RPMI8226 (cell line): ENCODE measurements at regions not wholly inside any gene's neighbourhood (a gene's known extent, or its start where the extent isn't known, plus 50 kb on each side); places are given as distances from the start of the nearest gene placed in this dataset.
A peak's percentile ranks its signal among the peaks of the same experiment; 100 is the strongest.
"Not testable (repeated sequence)": the region's sequence is repeated elsewhere in the genome, so short reads cannot be mapped to it uniquely, and the experiment has no call there.

Experiments used
- DNase-seq: peaks from one replicate; pipeline ENCODE4 v3.0.0-alpha.2; 2015

DNA sequence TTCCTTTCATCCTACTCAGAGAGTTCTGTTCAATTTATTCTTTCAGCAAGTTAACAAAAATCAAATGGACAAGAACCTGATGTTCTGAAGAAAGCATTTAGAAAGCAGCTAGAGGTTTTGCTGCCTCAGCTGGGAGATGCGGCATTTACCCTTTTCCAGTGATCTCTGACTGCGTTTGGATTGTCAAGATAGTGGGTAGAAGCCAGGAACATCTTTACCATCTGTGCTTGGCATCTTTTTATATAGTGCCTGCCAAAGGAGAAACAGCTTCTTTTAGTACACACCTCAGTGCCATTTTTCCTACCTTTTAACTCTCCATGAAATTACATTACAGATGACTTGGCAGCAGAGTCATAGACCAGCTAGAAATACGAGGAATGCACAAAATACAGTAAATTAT, 680.8 kb downstream of the SLITRK1 start:
- no peak for DNase-seq

DNA sequence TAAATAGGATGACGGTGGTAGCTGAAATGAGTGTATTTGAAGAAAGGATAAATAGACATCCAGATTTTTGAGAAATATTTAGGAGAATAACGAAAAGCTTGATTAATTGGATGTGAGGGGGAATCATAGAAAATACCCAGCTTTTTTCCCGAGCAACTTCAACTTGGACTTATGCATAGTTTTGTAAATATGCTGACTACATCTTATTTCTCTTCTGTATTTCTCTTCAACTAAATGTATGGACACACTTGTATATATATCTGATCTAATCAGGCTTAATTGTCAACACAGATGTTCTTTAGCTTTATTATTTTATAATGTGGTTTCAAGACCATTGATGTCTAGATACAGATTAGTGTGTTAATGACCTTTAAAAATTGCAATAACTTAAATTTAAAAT, 685.0 kb downstream of the SLITRK1 start:
- DNase-seq: no peak

DNA sequence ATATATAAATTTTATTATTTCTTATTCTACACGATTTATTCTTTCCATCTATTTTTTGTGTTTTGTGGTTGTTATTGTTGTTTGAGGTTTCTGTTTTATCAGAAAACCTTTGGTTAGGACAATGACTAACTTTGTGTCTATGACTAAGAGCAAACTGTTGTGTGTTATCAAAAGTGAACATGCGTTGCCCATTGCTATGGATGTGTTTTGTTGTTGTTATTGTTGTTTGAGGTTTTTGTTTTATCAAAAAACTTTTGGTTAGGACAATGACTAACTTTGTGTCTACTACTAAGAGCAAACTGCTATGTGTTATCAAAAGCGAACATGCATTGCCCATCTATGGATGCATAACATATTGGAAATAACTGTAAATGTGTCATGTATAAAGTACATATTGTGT, 692.3 kb downstream of the SLITRK1 start:
- no peak for DNase-seq

DNA sequence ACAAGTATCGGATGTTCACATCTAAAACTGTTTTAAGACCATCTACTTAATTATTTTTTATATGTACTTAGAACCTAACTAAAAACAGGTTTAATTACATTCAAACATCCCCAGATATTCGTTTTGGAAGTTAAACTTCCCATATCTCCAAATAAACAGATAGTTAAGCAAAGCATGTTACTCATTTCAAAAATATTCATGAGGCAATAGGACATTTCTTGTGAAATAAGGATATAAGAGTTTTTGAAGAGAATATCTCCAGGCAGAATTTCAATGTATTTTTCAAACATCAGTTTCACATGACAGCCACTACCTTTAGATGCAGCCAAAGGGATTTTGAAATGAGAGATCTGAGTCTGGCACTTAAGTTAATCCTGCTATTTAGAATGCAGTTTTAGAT, 697.5 kb downstream of the SLITRK1 start:
- no peak for DNase-seq

DNA sequence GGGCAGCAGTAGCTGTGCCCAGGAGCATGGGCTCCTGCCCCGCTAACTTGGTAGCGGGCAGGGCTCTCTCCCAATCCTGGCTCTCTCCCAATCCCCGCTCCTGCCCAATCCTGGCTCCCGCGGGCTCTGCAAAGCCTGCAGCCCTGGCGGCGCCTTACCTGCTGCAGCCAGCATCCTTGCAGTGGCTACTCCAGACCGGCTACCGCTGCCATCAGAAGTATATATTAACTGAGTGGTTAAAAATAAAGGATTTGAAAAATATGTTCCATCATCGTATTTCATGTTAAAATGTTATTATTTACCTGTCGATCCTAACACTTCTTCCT, 698.2 kb downstream of the SLITRK1 start:
- DNase-seq: no peak

DNA sequence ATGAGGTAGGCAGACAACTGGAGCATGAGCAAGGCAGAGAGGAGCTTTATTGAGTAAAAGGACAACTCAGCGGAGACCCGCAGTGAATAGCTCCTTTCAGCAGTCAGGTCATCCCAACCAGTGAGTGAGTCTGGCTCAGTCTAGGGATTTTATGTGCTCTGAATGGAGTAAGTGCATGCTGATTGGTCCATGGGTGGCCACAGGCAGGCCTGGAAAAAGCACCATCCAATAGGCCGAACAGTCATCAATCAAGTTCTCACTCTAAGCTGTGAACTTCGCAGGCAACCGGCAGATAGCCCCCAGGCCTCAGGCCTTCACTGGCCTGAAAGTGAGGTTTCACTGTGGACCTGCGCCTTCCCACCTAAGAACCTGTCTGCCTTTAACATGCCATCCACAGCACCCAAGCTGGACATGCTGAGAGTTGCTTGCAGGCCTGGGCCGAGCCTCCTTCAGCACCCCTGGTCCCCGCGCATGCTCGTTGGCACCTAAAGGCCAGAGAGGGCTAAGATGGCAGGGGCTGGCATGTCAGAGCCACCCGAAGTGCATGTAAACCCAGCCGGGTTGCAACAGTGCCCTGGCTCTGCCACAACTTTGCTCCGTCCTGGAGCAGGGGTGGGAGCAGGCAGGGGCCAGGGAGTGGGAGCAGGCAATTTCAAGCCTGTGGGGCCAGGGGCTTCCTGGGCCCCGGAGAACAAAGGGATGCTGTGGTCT, 698.7 kb downstream of the SLITRK1 start:
- DNase-seq: no peak

DNA sequence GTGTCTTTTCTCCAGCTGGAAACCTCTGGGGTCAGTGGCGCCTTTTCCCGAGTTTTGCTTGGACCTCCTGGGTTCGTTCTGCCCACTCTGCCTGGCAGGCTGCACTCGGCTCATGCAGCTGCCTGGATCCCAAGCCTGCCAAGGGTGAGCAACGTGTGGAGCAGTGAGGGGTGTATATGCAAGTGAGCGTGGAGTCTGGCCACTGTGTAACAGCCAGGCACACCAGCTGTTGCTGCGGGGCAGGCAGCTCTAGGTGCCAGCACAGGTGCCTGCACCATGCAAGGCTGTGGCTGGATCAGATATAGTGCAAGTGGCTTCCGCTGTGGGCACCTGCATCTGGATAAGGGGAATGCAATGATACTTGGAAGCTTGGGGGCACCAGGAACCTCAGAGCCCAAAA, 699.4 kb downstream of the SLITRK1 start:
- DNase-seq: no peak

DNA sequence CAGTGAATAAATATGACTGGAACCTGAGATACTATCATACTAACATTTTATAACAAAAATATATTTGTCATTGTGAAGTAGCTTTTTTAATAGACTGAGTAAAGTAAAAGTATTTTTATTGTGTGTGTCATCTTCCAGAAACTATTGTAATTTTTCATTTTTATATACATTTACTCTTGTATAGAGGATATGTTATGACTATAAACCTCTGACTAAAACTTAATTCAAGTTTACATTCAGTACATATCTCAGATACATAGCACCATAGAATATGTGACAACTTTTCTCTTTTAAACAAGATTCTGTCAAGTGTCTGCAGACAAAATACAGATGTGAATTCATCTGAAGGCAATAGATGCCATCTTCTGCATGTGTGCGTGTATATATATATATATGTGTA, 704.3 kb downstream of the SLITRK1 start:
- DNase-seq: no peak

DNA sequence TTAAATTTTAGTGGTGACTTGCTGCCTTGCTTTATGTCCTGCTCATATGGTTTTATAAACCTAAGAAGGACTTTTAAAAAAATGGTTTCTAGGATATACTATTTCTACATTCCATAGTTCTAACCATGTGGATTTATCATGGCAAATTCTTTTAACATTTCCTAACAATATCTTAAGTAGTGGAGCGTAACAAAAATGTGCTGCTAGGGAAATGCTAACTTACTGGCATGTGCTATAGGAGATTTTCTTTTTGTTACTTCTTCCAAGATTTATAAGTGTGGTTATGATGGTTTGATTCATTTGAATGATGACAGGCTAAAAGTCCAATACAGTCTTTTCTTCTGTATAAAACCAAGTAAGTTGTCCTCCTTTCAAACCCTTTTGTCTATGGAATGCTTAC, 713.7 kb downstream of the SLITRK1 start:
- DNase-seq: no peak

DNA sequence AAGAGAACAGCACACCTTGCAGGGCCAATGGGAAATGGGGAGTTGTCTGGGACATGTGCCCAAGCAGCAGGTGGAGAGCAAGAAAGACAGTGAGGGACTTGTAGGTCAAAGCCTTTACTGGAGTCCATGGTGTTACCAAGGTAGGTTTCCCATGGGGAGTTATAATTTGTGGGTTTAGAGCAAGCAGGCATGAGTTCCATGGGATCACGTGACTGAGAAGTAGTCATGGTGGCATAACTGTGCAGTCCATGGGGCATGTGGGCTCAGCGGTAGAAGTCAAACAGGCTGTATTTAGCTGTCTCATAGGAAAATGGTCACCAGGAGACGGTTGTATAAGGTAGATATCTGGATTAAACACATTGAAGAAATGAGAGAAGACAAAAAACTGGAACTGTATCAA, 715.1 kb downstream of the SLITRK1 start:
- no peak for DNase-seq

DNA sequence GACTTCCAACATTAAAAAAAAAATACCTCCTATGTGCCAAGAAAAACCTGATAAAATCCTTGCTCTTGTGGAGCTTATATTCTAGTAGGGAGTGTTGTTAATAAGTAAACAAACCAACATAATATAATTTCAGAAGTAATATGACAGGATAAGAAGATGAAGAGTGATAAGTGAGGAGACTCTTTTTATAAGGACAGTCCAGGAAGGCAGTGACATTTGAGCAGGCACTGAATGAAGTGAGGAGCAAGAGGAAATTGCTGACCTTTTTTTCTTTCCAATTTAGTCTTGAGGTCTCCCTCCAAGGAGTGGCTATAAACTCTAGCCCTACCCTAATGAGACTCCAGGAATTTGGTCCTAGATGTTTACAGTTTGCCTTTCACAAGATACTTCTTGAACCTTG, 715.7 kb downstream of the SLITRK1 start:
- no peak for DNase-seq

DNA sequence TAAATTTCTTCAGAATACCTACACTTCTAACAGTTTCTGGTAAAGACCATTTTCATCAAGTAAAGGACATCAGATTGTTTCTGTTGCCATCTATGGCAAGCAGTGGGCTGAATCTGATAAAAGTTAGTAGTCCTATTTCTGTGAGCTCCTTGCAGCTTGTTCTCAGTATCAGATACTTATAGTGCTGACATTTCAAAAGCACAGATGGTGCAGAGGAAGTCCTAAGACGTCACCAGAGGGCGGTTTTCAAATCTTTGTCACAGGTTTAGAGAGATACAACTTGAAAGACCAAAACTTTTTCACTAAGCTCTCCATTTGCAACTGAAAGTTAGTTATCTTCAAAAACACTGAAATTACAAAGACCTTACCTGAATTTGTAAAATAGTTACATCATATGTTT, 719.8 kb downstream of the SLITRK1 start:
- peak; percentile 54 for DNase-seq

DNA sequence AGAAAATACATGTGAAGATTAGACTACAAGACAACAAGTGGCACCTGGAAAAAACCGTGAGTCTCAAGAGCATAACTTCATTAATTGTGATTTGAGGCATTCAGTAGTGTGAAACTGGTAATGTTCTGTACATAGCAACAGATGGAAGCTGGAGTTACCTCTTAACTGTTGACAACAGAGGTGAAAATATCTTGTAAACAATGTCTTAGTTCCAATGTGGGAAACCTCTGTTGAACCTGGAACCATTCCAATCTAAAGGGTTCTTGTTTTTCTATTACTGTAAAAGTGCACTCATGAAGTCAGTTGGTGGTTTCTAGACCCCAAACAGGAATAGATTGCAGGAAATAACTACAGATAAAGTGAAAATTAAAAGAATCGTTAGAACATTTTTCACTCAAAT, 728.4 kb downstream of the SLITRK1 start:
- no peak for DNase-seq

DNA sequence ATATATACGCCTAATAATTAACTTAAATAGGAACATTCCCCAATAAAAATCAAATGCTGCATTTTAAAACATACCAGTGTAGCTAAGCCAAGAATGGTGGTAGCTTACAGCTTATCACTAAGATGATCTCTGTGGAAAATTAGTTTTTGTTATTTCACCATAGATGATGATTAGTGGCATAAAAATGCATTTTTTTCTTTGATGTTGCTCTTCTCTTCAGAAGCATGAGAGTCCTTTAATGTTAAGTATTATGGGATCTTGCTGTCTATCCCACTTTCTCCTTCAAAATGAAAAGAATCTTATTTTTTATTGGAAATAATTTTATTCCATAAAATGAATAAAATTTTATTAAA, 731.0 kb downstream of the SLITRK1 start:
- no peak for DNase-seq

DNA sequence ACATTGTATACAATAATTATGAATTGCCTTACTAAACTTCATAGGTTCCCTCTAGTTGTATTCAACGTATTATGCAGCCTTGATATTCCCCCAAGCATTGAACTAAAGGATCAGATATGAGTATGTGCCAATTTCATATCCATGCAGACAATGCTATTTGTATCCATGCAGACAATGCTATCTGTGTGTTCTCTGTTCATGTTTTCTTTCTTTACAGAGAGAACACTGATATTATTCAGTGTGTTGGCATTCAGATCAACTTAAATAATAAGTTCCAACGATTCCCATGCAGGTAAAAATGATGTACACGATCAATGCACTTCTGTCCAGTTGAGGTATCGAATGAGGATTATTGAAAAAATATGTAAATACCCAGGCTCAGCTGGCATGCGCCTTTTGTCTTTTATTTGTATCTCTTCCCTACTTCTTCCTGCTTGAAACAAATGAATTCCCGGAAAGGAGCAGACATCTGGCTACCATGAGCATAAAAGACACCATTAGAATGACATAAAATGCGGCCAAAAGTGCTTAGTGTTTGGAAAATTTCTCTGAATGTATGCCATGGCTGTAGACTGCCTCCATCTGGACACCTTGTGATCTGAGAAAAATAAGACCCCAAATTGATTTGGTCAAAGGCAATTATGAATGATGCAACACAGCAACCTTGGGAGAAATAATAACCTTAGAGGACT, 731.5 kb downstream of the SLITRK1 start:
- no peak for DNase-seq

DNA sequence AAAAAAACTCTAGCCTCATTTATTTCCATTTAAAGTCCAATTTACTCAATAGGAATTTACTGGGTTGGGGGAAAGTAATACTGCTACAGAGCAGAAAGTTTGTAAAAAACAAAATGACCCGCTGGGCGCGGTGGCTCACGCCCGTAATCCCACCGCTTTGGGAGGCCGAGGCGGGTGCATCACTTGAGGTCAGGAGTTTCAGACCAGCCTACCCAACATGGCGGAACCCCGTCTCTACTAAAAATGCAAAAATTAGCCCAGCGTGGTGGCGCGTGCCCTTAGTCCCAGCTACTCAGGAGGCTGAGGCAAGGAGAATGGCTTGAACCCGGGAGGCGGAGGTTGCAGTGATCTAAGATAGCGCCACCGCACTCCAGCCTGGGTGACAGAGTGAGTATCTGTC, 745.6 kb downstream of the SLITRK1 start:
- DNase-seq: no peak

DNA sequence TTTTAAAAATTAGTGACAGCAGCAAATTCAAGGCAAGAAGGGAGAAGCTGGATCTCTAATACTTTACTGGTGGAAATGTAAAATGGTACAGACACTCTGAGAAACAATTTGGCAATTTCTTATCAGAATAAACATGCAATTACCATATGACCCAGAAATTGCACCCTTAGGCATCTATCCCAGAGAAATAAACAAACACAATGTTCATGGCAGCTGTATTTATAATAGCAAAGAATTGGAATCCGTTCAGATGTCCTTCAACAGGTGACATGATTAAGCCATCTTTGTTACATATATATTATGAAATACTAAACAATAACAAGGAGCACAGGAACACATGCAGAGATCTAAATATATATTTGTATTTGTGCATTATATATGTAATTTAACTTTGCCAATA, 756.5 kb downstream of the SLITRK1 start:
- no peak for DNase-seq

DNA sequence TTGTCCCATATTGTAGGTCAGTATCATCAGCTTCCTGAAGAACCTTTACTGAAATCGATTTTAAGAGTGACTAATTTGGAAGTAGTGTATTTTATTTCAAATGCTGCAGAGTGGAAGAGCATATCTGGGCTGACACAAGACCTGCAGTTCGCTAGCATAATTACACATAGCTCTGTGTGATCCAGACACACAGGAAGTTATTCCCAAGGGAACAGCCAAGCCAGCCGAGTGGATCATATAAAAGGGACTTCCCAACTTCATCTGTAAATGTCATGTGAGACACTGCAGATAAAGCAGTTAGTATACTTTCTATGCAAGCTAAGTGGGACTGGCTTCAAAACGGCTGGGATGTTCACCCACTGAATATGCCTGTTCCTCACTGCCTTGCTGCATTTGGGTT, 760.4 kb downstream of the SLITRK1 start:
- DNase-seq: no peak

DNA sequence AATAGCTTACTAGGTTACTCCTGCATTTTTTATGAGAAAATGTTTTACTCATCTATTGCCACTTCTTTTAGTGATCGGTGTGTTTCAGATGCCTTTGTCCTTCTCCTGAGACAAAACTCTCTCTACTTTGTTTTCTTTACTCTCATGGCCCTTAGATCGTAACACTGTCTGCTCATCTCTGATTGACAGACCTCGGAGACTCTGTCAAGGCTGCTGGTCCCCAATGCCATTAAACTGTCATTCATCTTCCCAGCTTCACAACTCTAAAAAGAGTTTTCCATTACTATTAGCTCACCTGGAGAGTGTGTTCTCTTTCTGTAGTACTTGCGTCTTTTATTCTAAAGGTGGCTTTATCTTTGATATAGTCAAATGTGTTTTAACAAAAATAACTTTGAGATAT, 765.2 kb downstream of the SLITRK1 start:
- no peak for DNase-seq

DNA sequence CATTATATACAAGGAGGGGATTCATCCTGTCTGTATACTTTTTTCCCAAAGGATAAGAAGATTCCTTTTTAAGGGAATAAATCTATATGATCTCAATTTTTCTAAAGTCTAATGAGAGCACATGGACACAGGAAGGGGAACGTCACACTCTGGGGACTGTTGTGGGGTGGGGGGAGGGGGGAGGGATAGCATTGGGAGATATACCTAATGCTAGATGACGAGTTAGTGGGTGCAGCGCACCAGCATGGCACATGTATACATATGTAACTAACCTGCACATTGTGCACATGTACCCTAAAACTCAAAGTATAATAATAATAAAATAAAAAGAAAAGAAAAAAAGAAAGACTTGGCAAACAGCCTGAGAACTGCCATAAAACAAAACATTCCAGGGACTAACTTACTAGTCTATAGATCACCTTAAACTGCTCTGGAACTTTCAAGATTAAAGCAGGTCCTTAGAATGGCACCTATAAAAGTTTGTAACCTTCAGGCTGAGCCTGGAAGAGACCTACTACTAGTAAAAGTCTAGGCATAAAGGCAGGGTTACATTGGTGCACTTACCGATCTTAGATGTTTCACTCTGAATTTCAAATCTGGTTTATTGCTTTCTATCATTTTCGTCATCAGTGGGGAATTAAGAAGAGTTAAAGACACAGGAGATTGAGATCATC, 780.6 kb downstream of the SLITRK1 start:
- DNase-seq: not testable (repeated sequence)

DNA sequence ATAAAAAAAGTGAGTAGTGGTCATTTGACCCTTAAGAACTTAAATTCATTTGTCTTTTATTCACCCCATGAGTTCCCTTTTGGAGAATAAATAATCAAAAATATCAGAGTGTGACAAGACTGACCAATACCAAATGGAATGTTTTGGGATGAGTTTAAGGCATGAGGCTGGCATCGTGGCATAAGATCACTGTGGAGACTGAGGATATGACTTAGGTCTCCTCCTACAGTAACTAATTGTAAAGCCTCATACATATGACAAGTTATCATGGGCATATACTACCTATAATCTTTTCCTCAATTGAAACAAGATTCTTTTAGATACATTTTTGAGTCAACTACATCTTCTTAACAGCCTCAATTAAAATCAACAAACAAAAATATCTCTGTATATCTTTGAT, 782.0 kb downstream of the SLITRK1 start:
- no peak for DNase-seq

DNA sequence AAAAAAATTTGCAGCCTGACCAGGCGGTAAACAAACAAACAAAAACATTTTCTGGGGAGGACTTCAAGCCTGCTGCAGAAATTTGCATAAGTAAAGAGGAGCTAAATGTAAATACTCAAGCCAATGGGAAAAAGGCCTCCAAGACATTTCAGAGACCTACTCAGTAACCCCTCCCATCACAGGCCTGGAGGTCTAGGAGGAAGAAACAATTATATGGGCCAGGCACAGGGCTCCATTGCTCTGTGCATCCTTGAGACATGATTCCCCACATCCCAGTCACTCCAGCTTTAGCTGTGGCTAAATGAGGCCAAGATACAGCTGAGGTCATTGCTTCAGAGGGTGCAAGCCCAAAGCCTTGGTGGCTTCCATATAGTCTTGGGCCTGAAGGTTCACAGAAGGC, 793.4 kb downstream of the SLITRK1 start:
- no peak for DNase-seq

DNA sequence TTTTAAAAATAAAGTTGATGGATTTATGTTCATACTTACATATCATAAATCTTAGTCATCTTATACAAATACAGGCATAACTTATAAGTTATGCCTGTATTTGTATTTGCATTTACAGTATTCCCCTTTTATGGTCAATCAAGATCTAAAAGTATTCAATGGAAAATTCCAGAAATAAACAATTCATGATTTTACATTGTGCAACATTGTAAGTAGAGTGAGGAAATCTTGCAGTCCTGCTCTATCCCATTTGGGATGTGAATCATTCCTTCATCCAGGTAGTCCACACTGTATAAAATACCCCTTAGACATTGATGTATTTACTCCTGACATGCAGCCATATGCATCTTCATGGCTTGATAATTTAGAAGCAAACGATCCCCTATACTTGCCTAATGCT, 795.3 kb downstream of the SLITRK1 start:
- no peak for DNase-seq

DNA sequence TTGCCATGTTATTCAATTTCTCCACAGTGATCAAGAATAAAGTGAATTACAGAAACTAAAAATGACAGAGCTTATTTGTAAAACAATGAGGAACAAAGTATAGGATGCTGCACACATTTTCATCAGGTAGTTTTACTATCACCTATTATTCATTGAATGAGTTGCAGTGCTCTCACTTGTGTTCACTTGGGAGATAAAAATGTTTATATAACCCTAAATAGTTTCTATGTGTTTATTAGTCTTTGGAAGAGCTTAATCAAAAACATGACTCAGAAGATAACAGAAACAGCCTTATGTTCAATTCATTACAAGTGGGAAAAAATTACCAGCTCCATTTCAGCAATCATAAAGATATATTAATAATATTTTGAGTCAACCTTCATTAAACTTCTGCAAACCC, 796.2 kb downstream of the SLITRK1 start:
- DNase-seq: no peak
